DND-41 (cell line): ENCODE measurements at regions not wholly inside any gene's neighbourhood (a gene's known extent, or its start where the extent isn't known, plus 50 kb on each side); places are given as distances from the start of the nearest gene placed in this dataset.

Experiments used
- CTCF ChIP-seq: IDR thresholded peaks from 2 replicates; pipeline ENCODE4 v1.5.1; 2012; ENCODE audit warnings: borderline replicate concordance, low read length, moderate library complexity, mild to moderate bottlenecking; ENCODE audit not compliant: poor library complexity, severe bottlenecking; ENCODE audit errors: extremely low read depth
- EZH2 ChIP-seq: IDR thresholded peaks from 3 replicates; pipeline ENCODE4 v1.6.1; 2012; ENCODE audit warnings: borderline replicate concordance, low read depth, mild to moderate bottlenecking, moderate library complexity, low read length, inconsistent platforms; ENCODE audit not compliant: severe bottlenecking

- no peak for TF ChIP-seq EZH2
- TF ChIP-seq CTCF, result no peak
Observed at GRCh38 chr12:87520968-87521367, 508.2 kb downstream of the C12orf50 start.
